Gastroesophageal sphincter (tissue), 3 donors: ENCODE measurements at regions not wholly inside any gene's neighbourhood (a gene's known extent, or its start where the extent isn't known, plus 50 kb on each side); places are given as distances from the start of the nearest gene placed in this dataset.

Experiments
- CTCF ChIP-seq, 4 experiments: fragments of 200-600 bp in 2 of 4; fragments of 450-650 bp in 2 of 4; sonication (generic) in 1 of 4; IDR thresholded peaks; one replicate each; pipeline ENCODE4 v1.5.1; 2017 to 2019; ENCODE audit warnings: antibody characterized with exemption in 4 of 4, mild to moderate bottlenecking in 2 of 4, moderate library complexity in 2 of 4
- POLR2A ChIP-seq, 2 donors: fragments of 450-650 bp; IDR thresholded peaks; one replicate each; pipeline ENCODE4 v1.6.1; 2017; ENCODE audit warnings: antibody characterized with exemption in 2 of 2, mild to moderate bottlenecking in 2 of 2, moderate library complexity in 1 of 2

DNA sequence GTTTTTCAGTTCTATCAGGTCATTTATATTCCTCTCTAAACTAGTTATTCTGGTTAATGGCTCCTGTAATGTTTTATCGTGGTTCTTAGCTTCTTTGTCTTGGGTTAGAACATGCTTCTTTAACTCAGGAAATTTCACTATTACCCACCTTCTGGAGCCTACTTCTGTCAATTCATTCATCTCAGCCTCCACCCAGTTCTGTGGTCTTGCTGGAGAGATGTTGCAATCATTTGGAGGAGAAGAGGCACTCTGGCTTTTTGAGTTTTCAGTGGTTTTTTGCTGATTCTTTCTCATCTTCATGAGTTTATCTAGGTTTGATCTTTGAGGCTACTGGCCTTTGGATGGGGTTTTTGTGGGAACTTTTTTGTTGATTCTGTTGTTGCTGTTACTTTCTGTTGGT lies 213.0 kb downstream of the BRINP2 start:
- TF ChIP-seq CTCF (IDR thresholded peaks at IDR 0.05) (no peak), POLR2A (IDR thresholded peaks at IDR 0.05) (no peak)
